Stimulated activated CD4-positive, alpha-beta T cell treated with anti-CD3 and anti-CD28 coated beads, Interleukin-1b, Interleukin-23, amount 100 ng/mL, for 48 hours (primary cell): ENCODE measurements at regions not wholly inside any gene's neighbourhood (a gene's known extent, or its start where the extent isn't known, plus 50 kb on each side); places are given as distances from the start of the nearest gene placed in this dataset.
"Not testable (repeated sequence)": the region's sequence is repeated elsewhere in the genome, so short reads cannot be mapped to it uniquely, and the experiment has no call there.

Experiments used
- DNase-seq: peaks from one replicate; pipeline ENCODE4 v3.0.0-alpha.2; 2020

DNA sequence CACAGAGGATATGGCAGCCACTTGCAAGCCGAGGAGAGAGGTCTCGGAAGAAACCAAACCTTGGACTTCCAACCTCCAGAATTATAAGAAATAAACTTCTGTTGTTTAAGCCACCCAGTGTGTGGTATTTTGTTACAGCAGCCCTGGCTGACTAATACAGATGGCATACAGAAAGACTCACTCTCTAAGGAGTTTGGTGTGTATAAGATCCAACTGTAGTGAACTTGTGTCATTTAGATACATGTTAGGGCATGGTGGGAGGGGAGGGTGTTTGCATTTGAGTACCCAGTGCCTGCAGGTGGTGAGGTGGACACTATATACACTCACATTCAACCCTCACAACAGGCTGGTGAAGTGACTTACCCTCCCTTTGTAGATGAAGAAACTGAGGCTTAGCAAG is 233.2 kb upstream of the KLF3 start:
- DNase-seq: no peak

DNA sequence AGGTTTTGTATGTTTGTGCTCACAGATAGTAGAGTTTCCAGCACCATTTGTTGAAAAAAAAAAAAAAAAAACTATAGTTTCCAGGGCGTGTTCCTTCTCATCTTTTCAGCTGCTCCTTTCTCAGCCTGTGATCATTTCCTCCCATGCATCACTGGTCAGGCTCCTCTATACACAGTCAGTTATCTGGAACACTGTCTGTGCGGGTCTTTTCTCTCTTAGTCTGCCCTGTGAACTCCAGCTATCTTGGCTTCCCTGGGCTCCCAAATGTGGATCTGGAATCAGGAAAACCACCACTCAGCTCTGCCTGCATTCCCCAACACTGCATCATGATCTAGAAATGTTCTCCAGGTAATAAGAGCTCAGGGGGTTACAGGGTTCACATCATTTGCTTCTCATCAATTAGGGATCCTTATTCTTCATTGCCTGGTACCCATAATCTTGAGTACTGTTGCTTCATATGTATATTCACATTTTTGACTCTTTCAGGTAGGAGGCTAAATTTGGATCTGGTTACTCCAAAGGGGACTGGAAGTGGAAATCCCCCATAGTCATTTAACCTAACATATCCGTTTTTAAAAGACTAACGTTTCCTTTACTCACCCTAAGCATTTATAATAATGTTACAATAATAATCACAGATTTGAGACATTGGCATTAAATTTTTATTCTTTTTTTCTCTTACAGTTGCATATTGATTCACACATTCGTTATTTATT is 221.8 kb upstream of the KLF3 start:
- DNase-seq: no peak

DNA sequence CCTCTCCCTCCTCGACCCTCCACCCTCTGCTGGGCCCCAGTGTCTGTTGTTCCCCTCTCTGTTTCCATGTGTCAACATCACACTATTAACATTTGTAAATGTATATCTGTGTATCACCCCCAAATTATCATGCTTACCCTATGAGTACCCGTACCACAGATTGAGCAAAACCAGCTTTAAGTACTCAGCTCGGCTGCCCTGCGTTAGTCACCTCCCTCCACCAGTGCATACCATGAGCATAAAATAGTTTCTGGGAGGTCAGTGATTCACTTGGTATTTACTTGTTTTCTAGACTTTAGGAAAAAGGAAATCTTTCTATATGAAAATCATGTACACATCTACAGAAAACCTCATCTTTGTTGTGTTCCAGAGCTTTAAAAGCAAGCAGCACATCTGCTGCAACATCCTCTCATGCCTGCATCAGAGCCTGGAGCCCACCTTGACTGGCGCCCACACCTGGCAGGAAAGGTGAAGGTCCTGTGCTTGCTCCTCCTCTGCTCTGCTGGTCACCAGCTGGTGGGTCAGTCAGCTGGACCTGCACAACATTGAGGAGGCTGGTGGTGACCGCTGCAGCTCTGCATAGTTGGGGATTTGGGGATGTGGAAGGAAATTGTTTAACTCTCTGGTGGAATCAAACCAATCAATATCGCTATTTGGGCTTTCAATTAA is 214.4 kb upstream of the KLF3 start:
- DNase-seq: no peak

DNA sequence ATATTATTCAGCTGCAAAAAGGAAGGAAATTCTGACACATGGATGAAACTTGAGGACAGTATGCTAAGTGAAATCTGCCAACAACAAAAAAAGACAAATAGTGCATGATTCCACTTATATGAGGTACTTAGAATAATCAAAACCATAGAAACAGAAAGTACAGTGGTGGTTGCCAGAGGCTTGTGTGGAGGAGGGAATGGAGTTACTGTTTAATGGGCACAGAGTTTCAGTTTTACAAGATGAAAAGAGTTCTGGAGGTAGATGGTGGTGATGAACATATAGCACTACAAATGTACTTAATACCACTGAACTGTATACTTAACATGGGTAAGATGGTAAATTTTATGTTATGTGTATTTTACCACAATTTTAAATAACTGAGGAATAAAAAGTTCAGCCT is 212.0 kb upstream of the KLF3 start:
- DNase-seq: no peak

DNA sequence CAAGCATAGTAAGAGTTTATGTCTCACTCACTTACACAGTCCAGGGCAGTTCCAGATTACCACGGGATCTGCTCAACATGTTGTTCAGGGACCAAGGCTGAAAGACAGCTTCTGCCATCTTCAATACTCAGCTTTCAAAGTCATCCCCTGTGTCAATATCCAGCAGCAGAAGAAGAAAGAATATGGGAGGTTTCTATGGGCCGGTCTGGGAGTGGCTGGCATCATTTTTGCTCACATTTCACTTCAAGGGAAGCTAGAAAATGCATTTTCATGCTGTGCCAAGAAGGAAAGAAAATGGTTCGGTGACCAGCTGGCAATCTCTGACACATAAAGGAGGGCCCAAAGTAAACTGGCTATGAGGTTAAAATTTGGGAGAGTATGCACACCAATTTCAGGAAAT is 211.5 kb upstream of the KLF3 start:
- DNase-seq: no peak

DNA sequence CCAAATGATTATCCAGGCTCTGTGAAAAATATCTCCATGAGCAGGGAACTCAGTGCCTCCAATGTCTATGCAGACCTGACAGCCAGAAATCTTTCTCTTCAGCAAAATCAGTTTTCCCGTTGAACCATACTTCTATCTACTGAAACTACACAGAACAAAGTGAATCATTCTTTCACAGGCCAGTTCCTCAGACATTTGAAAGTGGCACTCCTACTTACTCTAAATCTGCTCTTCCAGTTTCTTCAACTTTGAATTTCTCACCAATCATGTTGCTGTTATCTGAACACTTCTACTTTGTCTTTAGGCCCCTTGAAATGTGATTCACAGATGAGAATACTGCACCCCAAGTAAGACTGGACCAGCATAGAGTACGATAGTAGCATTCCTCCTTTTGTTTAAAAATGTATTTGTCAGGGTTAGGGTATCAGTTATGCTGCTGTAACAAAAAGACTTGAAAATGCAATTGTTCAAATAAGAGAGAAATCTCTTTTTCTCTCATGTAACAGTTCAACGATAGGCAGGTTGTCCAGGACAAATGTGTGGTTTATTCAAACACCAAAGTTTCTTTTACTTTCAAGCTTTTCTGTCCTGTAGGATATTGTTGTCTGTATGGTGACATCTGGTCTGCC is 210.6 kb upstream of the KLF3 start:
- DNase-seq: no peak

DNA sequence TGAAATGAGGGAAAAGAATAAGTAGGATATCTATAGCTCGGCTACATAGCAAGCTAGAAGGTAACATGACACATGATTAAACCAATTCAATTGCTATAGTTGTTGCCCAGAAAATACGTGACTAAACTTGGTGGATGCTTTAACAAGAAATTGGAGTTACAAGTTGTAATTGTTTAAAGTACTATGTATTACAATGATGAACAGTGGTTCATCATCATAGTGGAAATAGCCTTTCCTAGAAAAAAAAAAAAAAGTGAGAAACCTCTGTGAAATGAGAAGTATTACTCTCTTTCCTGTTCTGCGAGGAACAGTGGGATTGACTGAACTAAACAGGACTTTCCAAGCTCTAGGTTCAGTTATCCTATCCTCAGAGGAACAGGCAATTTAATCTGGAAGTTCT is 209.7 kb upstream of the KLF3 start:
- DNase-seq: no peak

DNA sequence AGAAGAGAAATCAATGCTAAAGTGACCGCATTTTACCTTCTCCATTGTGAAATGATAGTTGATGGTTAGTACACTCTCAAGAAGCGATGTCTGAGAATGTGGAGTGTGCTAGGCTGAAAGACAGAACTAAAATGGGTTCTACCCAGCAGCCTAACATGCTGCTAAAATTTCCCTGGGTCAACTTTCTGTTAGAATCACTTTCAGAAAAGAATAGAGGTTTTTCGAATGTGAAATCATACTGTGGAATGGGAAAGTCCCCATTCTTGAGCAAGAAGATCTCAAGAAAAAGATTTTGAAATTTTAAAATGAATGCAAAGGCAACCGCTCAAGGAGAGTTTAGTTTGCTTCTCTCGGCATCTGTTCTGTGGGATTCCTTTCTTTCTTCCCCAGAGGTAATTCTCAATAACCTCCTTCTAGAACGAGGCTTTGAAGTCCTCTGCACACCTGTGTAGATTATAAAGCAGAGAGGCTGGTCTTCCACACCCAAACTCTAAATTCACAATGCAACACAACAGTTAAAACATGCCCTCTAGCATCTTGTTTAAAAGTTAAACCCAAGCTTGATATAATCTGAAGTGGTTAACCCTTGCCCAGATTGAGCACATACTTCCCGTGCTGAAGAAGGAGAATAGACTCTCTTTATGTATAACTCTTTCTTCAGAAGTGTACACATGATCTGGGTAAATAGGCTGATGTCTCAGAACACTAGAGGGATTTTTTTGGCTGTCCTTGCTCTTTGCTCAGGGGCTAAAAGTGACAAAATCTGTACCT is 208.7 kb upstream of the KLF3 start:
- DNase-seq: no peak

DNA sequence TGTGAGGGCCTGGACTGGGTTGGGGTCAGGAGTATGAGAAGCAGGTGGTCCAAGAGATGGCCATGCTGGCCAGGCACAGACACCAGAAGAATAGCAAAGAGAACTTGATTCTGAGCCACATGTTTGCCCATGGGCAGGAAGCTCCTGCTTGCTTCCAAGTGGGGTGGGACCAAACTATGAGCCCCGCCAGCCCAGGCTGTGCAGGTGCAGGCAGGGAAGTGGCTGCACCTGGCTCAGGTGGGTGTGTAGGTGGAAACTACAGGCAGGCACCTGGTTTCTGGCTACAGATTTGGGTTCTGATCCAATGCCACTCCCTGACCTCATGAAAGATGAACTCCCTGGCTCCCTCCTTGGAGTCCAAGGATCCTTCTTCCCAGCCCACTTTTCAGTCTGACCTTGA is 207.9 kb upstream of the KLF3 start:
- no peak for DNase-seq

DNA sequence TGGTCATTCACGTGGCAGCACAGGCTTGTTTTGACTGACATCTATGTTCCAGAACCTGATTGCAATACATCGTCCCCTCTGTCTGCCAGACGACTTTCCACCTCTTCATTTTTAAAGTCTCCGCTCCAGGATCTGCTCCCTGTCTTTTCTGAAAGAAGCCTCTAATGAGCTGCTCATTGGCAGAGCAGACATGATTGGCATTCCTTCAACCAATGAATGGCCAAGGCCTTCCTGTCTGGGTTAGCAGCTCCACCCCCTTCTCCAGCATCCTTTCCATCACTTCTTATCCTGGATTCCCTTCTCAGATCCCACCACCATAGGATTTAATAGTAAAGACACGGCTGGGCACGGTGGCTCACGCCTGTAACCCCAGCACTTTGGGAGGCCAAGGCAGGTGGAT is 202.7 kb upstream of the KLF3 start:
- DNase-seq: no peak

DNA sequence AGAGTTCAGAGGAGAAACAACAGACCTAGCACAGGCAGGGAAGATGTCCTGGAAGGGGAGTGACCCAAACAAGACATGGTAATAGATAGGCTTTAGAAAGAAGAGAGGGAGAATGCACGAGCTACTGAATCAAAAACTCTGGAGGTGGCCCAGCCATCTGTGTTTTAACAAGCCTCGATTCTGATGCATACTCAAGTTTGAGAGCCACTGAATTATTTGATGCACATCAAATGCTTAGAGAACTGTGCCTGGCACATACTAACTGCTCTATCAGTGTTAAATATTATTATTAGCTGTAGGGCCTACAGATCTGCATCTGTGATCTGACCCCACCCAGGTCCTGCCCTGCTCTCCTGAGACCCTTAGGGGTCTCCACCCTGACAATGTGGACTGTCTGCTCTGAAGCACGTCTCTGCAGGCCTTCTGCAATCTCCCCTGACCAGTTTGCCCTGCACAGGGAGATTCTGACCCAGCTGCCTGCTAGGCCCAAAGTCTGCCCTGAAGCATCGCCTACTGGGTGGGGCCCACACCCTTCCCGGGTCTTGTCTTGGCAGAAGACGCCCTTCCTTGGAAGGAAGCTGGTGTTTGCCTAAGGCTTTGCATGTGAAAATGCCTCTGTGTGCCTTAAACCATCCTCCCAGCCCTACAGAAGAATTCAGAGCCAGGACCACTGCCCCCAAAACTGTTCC is 201.5 kb upstream of the KLF3 start:
- no peak for DNase-seq

DNA sequence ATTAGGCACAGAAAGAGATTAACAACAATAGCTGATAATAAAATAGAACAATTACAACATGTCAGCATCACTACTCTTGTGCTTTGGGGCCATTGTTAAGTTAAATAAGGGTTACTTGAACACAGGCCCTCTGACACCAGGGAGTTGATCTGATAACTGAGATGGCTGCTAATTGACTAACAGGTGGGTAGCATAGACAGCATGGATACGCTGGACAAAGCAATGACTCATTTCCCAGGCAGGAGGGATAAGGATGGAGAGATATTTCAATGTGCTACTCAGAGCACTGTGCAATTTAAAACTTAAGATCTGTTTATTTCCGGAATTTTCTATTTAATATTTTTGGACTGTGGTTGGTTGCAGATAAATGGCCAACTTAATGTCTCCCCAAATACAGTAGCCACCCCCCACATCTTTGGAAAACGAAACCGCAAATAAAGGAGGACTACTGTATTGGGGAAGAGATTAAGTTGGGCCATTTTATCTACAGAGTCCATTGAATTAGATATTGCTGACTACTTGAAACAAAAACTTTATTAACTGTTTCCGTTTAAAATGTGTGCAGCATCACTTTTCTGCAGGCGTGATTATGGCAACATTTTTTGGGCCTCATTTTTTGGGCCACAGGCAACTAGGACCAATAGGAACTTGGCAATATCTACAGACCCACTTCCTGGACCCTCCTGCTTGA is 200.6 kb upstream of the KLF3 start:
- no peak for DNase-seq

DNA sequence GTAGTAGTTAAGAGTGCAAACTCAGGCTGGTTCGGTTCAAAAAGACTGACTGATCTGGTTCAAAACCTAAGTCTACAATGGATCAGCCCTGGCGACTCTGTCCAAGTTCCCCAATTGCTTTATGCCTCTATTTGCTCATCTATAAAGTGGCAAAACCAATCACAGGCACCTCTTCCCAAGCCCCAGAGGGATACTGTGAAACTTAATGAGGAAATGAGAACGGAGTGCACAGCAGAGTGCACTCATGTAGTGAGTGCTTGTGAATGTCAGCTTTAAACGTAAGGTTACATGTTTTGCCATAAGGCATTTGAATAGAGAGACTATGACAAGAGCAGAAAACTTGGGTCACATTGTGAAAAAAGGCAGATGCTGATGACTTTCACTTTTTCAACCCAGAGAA is 199.7 kb upstream of the KLF3 start:
- DNase-seq: no peak

DNA sequence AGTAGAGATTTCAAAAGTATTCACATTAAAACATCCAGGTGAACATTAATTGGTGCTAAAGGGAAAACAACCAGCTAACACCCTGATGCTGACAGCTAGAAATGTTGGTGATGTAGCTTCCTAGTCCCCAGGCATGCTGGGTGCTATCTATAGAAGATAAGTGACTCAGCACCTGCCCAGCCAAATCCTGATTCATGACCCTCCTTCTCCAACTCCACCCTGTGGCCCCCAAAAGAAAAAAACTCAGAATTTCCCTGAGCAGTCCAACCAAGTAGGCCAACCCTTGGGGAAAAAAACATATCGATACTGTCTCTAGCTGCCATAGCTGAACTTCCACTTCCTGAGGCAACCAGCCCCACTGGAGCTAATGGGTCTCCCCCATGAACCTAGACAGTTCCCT is 197.6 kb upstream of the KLF3 start:
- no peak for DNase-seq

DNA sequence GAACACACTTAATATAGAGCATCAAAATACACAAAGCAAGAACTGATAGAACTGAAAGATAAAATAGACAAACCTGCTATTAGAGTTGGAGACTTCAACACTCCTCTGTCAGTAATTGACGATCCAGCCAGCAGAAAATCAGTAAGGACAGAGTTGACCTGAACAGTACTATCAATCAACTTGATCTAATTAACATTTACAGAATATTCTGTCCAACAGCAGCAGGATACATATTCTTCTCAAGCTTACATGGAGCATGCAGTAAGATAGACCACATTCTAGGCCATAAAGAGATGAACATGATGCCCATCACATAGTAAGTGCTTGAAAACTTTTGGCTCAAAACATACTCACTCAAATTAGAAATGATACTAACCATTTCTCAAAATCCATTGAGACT is 196.7 kb upstream of the KLF3 start:
- no peak for DNase-seq

DNA sequence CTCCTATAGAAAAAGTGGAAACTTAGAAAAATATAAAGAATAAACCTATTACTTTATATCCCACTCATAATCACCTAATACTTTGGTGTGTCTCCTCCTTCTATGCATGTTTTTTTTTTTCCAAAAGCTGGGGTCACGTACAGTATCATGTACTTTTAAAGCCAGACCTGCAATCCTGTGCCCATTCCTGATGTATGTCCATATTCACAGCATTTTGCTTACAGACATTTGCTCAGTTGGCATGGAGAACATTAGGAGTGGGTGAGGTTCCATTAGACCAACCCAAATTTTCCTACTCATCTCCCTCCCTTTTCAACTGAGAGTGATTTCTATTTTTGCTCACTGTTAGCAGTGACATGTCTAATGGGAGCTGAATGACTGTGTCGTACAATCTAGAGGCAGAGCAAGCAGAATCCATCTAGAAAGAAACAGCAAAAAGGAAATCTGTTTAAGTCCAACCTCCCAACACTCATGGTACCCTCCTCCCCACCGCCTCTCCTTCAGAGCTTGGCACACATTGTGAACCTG is 195.6 kb upstream of the KLF3 start:
- DNase-seq: no peak

DNA sequence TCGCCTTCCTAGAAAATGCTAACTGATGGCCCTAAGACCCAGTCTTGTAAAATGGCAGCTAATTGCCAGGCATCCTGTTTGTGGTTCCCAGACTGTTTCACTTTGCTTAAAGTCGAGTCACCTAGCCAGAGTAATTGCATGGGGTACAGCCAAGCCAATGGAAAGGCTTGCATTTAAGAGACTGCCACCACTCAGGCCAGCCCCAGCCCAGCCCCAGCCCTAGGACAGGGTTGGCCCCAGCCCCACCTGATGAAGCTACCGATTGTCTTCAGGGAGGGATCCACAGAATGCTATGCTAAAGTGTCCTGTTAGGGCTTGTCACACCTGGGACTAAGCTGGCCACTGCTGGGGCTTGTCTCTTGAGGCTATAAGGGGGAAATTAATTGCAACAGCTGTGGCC is 194.6 kb upstream of the KLF3 start:
- no peak for DNase-seq

DNA sequence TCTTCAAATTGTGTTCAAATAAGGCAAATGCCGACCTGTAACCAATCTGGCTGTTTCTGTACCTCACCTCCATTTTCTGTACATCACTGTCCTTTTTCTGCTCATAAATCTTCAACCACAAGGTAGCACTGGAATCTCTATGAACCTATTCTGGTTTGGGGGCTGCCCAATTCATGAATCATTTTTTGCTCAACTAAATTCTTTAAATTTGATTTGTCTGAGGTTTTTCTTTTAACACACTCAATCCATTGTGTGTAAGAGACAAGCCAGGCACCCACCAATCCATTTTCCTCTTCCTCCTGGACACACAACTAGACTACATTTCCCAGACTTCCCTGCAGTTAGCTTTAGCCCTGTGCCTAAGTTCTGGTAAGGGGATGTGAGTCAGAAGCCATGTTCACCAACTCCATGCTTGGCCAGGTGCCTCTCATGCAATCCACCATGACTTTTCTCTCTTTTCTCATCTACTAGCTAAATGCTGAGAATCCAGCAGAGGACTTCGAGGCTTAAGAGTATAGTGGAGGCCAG is 193.2 kb upstream of the KLF3 start:
- no peak for DNase-seq

DNA sequence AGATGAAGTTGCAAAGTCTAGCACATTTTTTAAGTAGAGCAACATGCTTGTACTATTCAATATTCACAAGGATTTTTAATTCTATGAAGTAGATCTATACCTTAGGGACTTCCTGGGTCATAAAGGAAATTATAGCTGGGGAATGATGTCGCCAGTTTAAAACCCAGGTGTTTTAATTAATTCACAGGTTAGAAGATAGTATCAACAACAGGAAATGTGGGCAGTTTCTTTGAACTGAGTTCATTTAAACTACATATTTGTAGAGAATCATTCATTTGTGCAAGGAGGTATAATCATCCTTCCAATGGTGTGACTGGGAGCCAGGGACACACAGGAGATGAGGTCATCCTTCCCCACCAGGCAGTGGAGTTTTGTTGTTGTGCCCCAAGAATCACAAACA is 181.3 kb upstream of the KLF3 start:
- DNase-seq: no peak

DNA sequence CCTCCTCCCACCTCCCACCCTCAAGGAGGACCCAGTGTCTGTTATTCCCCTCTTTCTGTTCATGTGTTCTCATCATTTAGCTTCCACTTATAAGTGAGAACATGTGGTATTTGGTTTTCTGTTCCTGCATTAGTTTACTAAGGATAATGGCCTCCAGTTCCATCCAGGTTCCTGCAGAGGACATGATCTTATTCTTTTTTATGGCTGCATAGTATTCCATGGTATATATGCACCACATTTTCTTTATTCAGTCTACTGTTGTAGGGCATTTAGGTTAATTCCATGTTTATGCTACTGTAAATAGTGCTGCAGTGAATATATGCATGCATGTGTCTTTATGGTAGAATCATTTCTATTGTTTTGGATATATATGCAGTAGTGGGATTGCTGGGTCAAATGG is 180.4 kb upstream of the KLF3 start:
- DNase-seq: not testable (repeated sequence)

DNA sequence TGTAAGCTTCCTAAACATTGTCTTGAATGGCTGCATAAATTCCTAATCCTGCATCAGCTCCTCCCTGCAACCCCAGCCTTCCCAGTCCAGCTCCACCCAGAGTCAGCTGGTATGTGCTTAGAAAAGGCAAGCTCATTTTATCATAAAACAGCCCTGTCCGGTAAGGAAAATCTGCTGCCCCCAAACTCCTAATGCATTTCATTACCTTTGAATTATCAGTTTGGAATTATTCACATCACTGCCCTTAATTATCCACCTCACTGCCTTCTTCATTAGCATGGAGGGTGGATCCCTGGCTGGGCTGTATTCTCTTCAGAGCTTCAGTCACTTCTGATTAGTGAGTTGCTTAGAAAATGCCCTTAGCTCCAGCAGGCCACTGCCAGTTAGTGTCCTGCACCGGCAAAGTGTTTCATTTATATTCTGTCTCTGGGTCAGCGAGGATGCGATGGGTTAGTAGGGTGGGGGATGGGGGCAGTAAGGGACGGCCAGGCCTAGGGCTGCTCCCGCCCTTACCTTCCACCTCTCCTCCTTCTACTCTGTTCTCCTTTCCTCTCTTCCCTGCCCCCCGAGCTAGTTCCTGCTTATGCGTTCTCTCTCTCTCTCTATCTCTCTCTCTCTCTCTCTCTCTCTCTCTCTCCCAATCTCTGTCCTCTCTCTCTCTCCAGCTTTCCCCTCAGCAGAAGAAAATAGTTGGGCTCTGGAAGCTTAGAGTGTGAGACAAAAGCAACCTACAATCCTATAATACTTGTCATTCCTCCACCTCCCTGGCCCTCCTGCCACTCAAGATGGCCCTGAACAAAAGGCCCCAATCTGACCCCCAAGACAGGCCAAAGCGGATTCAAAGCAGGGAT is 174.8 kb upstream of the KLF3 start:
- DNase-seq: no peak
